ENCODE measurements at regions not wholly inside any gene's neighbourhood (a gene's known extent, or its start where the extent isn't known, plus 50 kb on each side); places are given as distances from the start of the nearest gene placed in this dataset.

DNA sequence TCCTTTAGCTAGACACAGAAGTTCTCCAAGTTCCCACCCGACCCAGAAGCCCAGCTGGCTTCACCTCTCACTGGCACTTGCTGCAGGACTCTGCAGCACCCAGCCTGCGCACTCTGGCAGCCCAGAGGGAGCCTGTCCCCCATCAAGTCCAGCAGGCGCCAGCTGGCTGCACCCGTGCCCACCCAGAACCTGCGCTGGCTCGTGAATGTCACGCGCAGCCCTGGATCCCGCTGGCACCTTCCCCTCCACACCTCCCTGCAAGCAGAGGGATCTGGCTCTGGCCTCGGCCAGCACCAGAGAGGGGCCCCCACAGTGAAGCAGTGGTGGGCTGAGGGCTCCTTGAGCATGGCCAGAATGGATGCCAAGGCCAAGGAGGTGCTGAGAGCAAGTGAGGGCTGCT is 187.6 kb upstream of the HAND2 start:
- 20% methylated on average over 1 of the region's 10 CpGs for WGBS (ENCODE audit: insufficient coverage, low coverage, low lambda C conversion rate, missing lambda C conversion rate)
- TF ChIP-seq, protein P1, sequence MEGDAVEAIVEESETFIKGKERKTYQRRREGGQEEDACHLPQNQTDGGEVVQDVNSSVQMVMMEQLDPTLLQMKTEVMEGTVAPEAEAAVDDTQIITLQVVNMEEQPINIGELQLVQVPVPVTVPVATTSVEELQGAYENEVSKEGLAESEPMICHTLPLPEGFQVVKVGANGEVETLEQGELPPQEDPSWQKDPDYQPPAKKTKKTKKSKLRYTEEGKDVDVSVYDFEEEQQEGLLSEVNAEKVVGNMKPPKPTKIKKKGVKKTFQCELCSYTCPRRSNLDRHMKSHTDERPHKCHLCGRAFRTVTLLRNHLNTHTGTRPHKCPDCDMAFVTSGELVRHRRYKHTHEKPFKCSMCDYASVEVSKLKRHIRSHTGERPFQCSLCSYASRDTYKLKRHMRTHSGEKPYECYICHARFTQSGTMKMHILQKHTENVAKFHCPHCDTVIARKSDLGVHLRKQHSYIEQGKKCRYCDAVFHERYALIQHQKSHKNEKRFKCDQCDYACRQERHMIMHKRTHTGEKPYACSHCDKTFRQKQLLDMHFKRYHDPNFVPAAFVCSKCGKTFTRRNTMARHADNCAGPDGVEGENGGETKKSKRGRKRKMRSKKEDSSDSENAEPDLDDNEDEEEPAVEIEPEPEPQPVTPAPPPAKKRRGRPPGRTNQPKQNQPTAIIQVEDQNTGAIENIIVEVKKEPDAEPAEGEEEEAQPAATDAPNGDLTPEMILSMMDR (IDR thresholded peaks at IDR 0.05), result no peak
- TF ChIP-seq POLR2A (IDR thresholded peaks at IDR 0.05), result no peak
- Histone ChIP-seq H3K27ac (no peak overlapping the region), H3K27me3 (no peaks in the 10 kb centered on the region), H3K36me3 (no peaks in the 10 kb centered on the region), H3K4me1 (no peaks in the 10 kb centered on the region), H3K9me3 (no peaks in the 10 kb centered on the region), H3K4me3 (no peak overlapping the region)
- DNase-seq, result no peak
- intact Hi-C loops (cut with DNase I), result no loop called here
- ATAC-seq, result no peak

DNA sequence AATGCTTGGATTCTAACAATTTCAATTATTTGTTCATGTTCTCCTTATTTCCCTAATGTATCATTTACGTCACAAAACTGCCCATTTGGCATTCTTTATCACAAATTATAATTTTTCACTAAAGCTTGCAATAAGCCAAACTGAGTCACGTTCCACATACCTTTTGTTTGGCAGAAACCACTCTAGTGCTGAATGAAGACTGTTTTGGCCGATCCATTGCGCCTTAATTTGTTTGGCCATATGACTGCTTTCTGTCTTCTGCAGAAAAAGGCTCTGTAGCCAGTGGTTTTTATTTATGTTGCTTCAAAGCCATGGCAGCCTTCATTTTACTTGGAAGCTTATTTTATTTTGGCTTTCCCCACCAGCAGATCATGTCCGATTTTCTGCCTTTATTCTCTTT is 184.4 kb upstream of the HAND2 start:
- 32% methylated on average over 5 of the region's 5 CpGs for WGBS (ENCODE audit: insufficient coverage, low coverage, low lambda C conversion rate, missing lambda C conversion rate)
- H3K27ac ChIP-seq, result no peak overlapping the region
- H3K36me3 ChIP-seq, result no peaks in the 10 kb centered on the region
- TF ChIP-seq, protein P1 (IDR thresholded peaks at IDR 0.05), result no peak
- no peak for TF ChIP-seq POLR2A (IDR thresholded peaks at IDR 0.05)
- H3K4me1 ChIP-seq, result no peaks in the 10 kb centered on the region
- H3K4me3 ChIP-seq, result no peak overlapping the region
- no peak for DNase-seq
- no peaks in the 10 kb centered on the region for H3K27me3 ChIP-seq
- no peaks in the 10 kb centered on the region for H3K9me3 ChIP-seq
- intact Hi-C loops (cut with DNase I), result no loop called here
- ATAC-seq, result no peak

DNA sequence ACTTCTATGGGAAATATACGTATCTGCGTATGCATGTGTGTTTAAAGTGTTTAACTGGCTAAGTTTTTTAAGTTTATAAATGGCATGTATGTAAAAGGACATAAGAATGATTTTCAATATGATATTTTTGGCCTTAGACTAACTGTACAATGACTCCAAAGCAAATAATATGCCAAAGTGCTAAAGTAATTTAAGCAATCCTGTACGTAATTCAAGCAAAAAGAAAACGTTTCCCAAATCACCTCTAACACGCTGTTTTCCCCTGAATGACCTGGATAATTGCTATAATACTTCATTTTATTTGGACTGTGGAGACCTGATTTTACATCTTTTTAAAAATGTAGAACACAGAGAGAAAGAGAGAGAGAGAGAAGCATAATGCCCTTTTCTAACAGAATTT is 183.0 kb upstream of the HAND2 start:
- WGBS (ENCODE audit: insufficient coverage, low coverage, low lambda C conversion rate, missing lambda C conversion rate), result 37% methylated on average over 5 of the region's 5 CpGs
- ATAC-seq, result no peak
- Histone ChIP-seq H3K36me3 (no peaks in the 10 kb centered on the region), H3K4me1 (no peaks in the 10 kb centered on the region), H3K27me3 (no peaks in the 10 kb centered on the region), H3K9me3 (no peaks in the 10 kb centered on the region), H3K4me3 (no peak overlapping the region), H3K27ac (no peak overlapping the region)
- intact Hi-C loops (cut with DNase I), result no loop called here
- no peak for DNase-seq
- no peak for TF ChIP-seq POLR2A (IDR thresholded peaks at IDR 0.05)
- TF ChIP-seq, protein P1 (IDR thresholded peaks at IDR 0.05), result no peak

DNA sequence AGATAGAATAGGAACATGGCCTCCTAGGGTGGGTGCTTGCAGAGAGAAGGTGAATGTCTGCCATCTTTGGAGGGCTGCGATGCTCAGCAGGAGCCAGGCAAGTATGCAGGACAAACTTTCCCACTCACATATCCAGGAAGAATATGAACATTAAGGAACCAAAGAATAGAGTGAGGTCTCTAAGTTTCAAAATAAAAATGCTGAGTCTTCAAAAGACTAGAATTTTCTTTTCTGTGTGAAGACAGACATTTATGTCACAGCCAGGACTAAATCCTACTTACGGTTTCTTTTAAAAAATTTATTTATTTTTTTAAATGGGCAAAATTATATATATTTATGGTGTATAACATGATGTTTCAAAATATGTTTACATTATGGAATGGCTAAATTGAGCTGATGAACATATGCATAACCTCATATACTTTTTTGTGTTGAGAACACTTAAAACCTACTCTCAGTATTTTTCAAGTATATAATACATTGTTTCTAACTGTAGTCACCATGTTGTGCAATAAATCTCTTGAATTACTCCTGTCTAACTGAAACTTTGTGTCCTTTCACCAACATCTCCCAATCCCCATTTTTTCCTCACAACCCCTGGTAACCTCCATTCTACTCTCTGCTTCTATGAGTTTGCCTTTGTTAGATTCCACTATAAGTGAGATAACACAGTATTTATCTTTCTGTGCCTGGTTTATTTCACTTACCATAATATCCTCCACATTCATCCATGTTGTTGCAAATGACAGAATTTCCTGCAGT is 177.8 kb upstream of the HAND2 start:
- H3K36me3 ChIP-seq, result no peaks in the 10 kb centered on the region

More for the DNA sequence above, 177.8 kb upstream of the HAND2 start:
- no peak overlapping the region for H3K27ac ChIP-seq
- 41% methylated on average over 2 of the region's 2 CpGs for WGBS (ENCODE audit: insufficient coverage, low coverage, low lambda C conversion rate, missing lambda C conversion rate)
- ATAC-seq, result no peak
- no peak for DNase-seq
- intact Hi-C loops (cut with DNase I), result no loop called here
- TF ChIP-seq, protein P1 (IDR thresholded peaks at IDR 0.05), result no peak
- no peak for TF ChIP-seq POLR2A (IDR thresholded peaks at IDR 0.05)
- no peaks in the 10 kb centered on the region for H3K4me1 ChIP-seq
- no peak overlapping the region for H3K4me3 ChIP-seq
- no peaks in the 10 kb centered on the region for H3K27me3 ChIP-seq
- no peaks in the 10 kb centered on the region for H3K9me3 ChIP-seq

Data from right lobe of liver (tissue), 6 donors.